T-cell (primary cell): ENCODE measurements at regions not wholly inside any gene's neighbourhood (a gene's known extent, or its start where the extent isn't known, plus 50 kb on each side); places are given as distances from the start of the nearest gene placed in this dataset.
"Not testable (repeated sequence)": the region's sequence is repeated elsewhere in the genome, so short reads cannot be mapped to it uniquely, and the experiment has no call there.

Experiments
- ATAC-seq, 4 experiments: fragments of 200-7000 bp in 3 of 4; fragments of 150-1000 bp in 1 of 4; cut with Tn5 transposase; replicated peaks in 1 of 4; 1 replicate in 3 of 4; 2 replicates in 1 of 4; pipeline ENCODE4 v1.10.0; 2021; ENCODE audit warnings: moderate library complexity in 3 of 4, mild to moderate bottlenecking in 2 of 4, moderate number of reproducible peaks in 1 of 4
- CTCF ChIA-PET, 2 donors: fragments of 300-600 bp; sonication (Branson Sonifier 250); formaldehyde crosslinking; loops; one replicate each; lab custom pipeline; 2022; ENCODE audit warnings: antibody characterized with exemption in 2 of 2; lab: Charles Lee
- POLR2A ChIA-PET, 2 donors: fragments of 300-600 bp; sonication (Branson Sonifier 250); formaldehyde crosslinking; loops; one replicate each; lab custom pipeline; 2022; ENCODE audit warnings: antibody characterized with exemption in 2 of 2; lab: Charles Lee
- DNase-seq, 35 experiments: peaks; one replicate each; pipeline versions ENCODE4 v3.0.0 to v3.0.0-alpha.2; 2013 to 2023
- H3K27ac ChIP-seq: one replicate; pipeline ENCODE4 v1.5.1; 2013; ENCODE audit warnings: low read length
- H3K27me3 ChIP-seq, 2 experiments: replicated peaks in 1 of 2; 1 replicate in 1 of 2; 2 replicates in 1 of 2; pipeline versions ENCODE4 v1.6.1 to v1.7.0; 2013; ENCODE audit warnings: low read length in 1 of 2, mixed read lengths in 1 of 2; ENCODE audit not compliant: control insufficient read depth in 2 of 2, insufficient read depth in 2 of 2; ENCODE audit errors: extremely low read depth in 1 of 2
- H3K36me3 ChIP-seq, 2 donors: 1 replicate in 1 of 2; 2 replicates in 1 of 2; pipeline versions ENCODE4 v1.6.1 to v1.7.0; 2013; ENCODE audit warnings: low read length in 1 of 2; ENCODE audit not compliant: control insufficient read depth in 2 of 2, insufficient read depth in 1 of 2; ENCODE audit errors: extremely low read depth in 1 of 2
- H3K4me1 ChIP-seq, 2 experiments: 1 replicate in 1 of 2; 2 replicates in 1 of 2; pipeline versions ENCODE4 v1.6.1 to v1.7.0; 2013; ENCODE audit warnings: low read length in 2 of 2, mixed read lengths in 1 of 2; ENCODE audit not compliant: insufficient read depth in 2 of 2, control insufficient read depth in 1 of 2; ENCODE audit errors: extremely low read depth in 1 of 2
- H3K4me3 ChIP-seq, 2 donors: 1 replicate in 1 of 2; 2 replicates in 1 of 2; pipeline versions ENCODE4 v1.5.1 to v1.7.0; 2013; ENCODE audit warnings: mild to moderate bottlenecking in 2 of 2, low read length in 1 of 2, moderate library complexity in 1 of 2; ENCODE audit not compliant: control insufficient read depth in 1 of 2; ENCODE audit errors: extremely low read depth in 1 of 2
- H3K9me3 ChIP-seq: 2 replicates; pipeline ENCODE4 v1.7.0; 2013
- H3K27ac Mint-ChIP-seq, 2 donors: one replicate each; pipeline ENCODE4 v1.8.0; 2020 to 2021; ENCODE audit warnings: mild to moderate bottlenecking in 2 of 2, mixed read lengths in 2 of 2
- H3K27me3 Mint-ChIP-seq, 2 donors: one replicate each; pipeline ENCODE4 v1.8.0; 2021 to 2022; ENCODE audit warnings: mixed read lengths in 2 of 2
- H3K36me3 Mint-ChIP-seq: one replicate; pipeline ENCODE4 v1.8.0; 2021; ENCODE audit warnings: mixed read lengths
- H3K4me1 Mint-ChIP-seq, 3 donors: one replicate each; pipeline ENCODE4 v1.8.0; 2020 to 2022; ENCODE audit warnings: mixed read lengths in 3 of 3, mild to moderate bottlenecking in 1 of 3
- H3K4me3 Mint-ChIP-seq, 3 donors: one replicate each; pipeline ENCODE4 v1.8.0; 2020 to 2022; ENCODE audit warnings: mild to moderate bottlenecking in 3 of 3, mixed read lengths in 3 of 3, moderate library complexity in 3 of 3
- H3K9me3 Mint-ChIP-seq, 3 donors: one replicate each; pipeline ENCODE4 v1.8.0; 2020 to 2022; ENCODE audit warnings: mixed read lengths in 3 of 3
- WGBS: methylation state at CpG from one replicate; pipeline ENCODE4 v1.1.5; 2013; ENCODE audit warnings: missing lambda C conversion rate; ENCODE audit not compliant: insufficient coverage; 5-methylcytosine and 5-hydroxymethylcytosine counted together

GRCh38 chr2:54030806-54031205, 60.0 kb upstream of the PSME4 start:
- no peak overlapping the region for H3K27ac Mint-ChIP-seq
- no peak overlapping the region for H3K4me3 Mint-ChIP-seq
- no peaks in the 10 kb centered on the region for H3K27me3 Mint-ChIP-seq
- H3K4me1 Mint-ChIP-seq = peaks cover 0 to 5% (median 0%) of the 10 kb centered on the region in 3 donors
- POLR2A ChIA-PET = no interaction called here
- no peaks in the 10 kb centered on the region for H3K36me3 ChIP-seq
- H3K27me3 ChIP-seq = no peaks in the 10 kb centered on the region
- WGBS = no CpG with 5 or more reads among the region's 2 CpGs
- H3K36me3 Mint-ChIP-seq = peaks cover 22% of the 10 kb centered on the region
- ATAC-seq (no peak), DNase-seq (no peak)
- H3K4me1 ChIP-seq = no peaks in the 10 kb centered on the region
- peaks cover 0 to 3% (median 0%) of the 10 kb centered on the region in 3 donors for H3K9me3 Mint-ChIP-seq
- CTCF ChIA-PET = no interaction called here
- H3K4me3 ChIP-seq = no peak overlapping the region
- no peak overlapping the region for H3K27ac ChIP-seq
- no peaks in the 10 kb centered on the region for H3K9me3 ChIP-seq

GRCh38 chr2:54030396-54030741, 59.6 kb upstream of the PSME4 start:
- ChIA-PET CTCF (no interaction called here), POLR2A (no interaction called here)
- H3K4me3 Mint-ChIP-seq = no peak overlapping the region

GRCh38 chr2:54029721-54030395, 59.1 kb upstream of the PSME4 start:
- no peak overlapping the region for H3K27ac Mint-ChIP-seq
- H3K4me3 Mint-ChIP-seq = no peak overlapping the region
- H3K27me3 Mint-ChIP-seq = no peaks in the 10 kb centered on the region
- ATAC-seq (no peak), DNase-seq (no peak)
- Histone ChIP-seq H3K36me3 (no peaks in the 10 kb centered on the region), H3K9me3 (no peaks in the 10 kb centered on the region), H3K27ac (no peak overlapping the region), H3K4me1 (no peaks in the 10 kb centered on the region), H3K27me3 (no peaks in the 10 kb centered on the region), H3K4me3 (no peak overlapping the region)
- WGBS = 80% methylated on average over 1 of the region's 11 CpGs
- H3K9me3 Mint-ChIP-seq = peaks cover 0 to 5% (median 4%) of the 10 kb centered on the region in 3 donors
- CTCF ChIA-PET = no interaction called here
- H3K4me1 Mint-ChIP-seq = peaks cover 0 to 5% (median 3%) of the 10 kb centered on the region in 3 donors
- POLR2A ChIA-PET = no interaction called here
- H3K36me3 Mint-ChIP-seq = peaks cover 25% of the 10 kb centered on the region

More at GRCh38 chr2:54030396-54030741, 59.6 kb upstream of the PSME4 start:
- ATAC-seq (no peak), DNase-seq (no peak)
- Histone ChIP-seq H3K27me3 (no peaks in the 10 kb centered on the region), H3K4me1 (no peaks in the 10 kb centered on the region), H3K36me3 (no peaks in the 10 kb centered on the region), H3K4me3 (no peak overlapping the region), H3K9me3 (no peaks in the 10 kb centered on the region), H3K27ac (no peak overlapping the region)
- Mint-ChIP-seq H3K27me3 (no peaks in the 10 kb centered on the region), H3K27ac (no peak overlapping the region), H3K9me3 (peaks cover 0 to 3% (median 2%) of the 10 kb centered on the region in 3 donors), H3K4me1 (peaks cover 0 to 5% (median 2%) of the 10 kb centered on the region in 3 donors), H3K36me3 (peaks cover 22% of the 10 kb centered on the region)
- WGBS = 83% methylated on average over 4 of the region's 9 CpGs

GRCh38 chr2:54025463-54026075, 54.8 kb upstream of the PSME4 start:
- H3K27me3 Mint-ChIP-seq, H3K27ac Mint-ChIP-seq, H3K4me3 ChIP-seq, CTCF ChIA-PET, H3K36me3 ChIP-seq, H3K27ac ChIP-seq, ATAC-seq, H3K4me1 ChIP-seq, POLR2A ChIA-PET, H3K27me3 ChIP-seq, DNase-seq, H3K9me3 ChIP-seq, H3K4me3 Mint-ChIP-seq: not testable (repeated sequence)
- H3K36me3 Mint-ChIP-seq = peaks cover 35% of the 10 kb centered on the region
- H3K9me3 Mint-ChIP-seq = peaks cover 7 to 20% (median 8%) of the 10 kb centered on the region in 3 donors
- peaks cover 1 to 10% (median 3%) of the 10 kb centered on the region in 3 donors for H3K4me1 Mint-ChIP-seq
- WGBS = 40% methylated on average over 1 of the region's 6 CpGs

- peaks cover 39% of the 10 kb centered on the region for H3K36me3 Mint-ChIP-seq
- H3K4me3 ChIP-seq = no peak overlapping the region
- H3K9me3 Mint-ChIP-seq = peaks cover 7 to 21% (median 8%) of the 10 kb centered on the region in 3 donors
- WGBS = no CpG with 5 or more reads among the region's 2 CpGs
- ChIA-PET CTCF (no interaction called here), POLR2A (no interaction called here)
- no peaks in the 10 kb centered on the region for H3K27me3 ChIP-seq
- H3K4me1 Mint-ChIP-seq = peaks cover 1 to 10% (median 3%) of the 10 kb centered on the region in 3 donors
- H3K36me3 ChIP-seq = peaks cover 0 to 3% of the 10 kb centered on the region in 2 donors
- H3K27ac ChIP-seq = no peak overlapping the region
- H3K27ac Mint-ChIP-seq = no peak overlapping the region
- no peaks in the 10 kb centered on the region for H3K4me1 ChIP-seq
- H3K9me3 ChIP-seq = no peaks in the 10 kb centered on the region
- H3K4me3 Mint-ChIP-seq = no peak overlapping the region
- no peaks in the 10 kb centered on the region for H3K27me3 Mint-ChIP-seq
- DNase-seq = no peak
- no peak for ATAC-seq
Measured at GRCh38 chr2:54024576-54024975, 53.8 kb upstream of the PSME4 start.

GRCh38 chr2:54021702-54022101, 50.9 kb upstream of the PSME4 start:
- ChIA-PET CTCF (no interaction called here), POLR2A (interaction anchor here (0.5 to 0.6 kb wide), 2 partner anchors 17 to 53 kb away, joined by 7 to 8 read pairs; no protein-coding TSS in a partner anchor)
- Histone ChIP-seq H3K27me3 (no peaks in the 10 kb centered on the region), H3K36me3 (peaks cover 0 to 3% of the 10 kb centered on the region in 2 donors), H3K27ac (no peak overlapping the region), H3K4me3 (no peak overlapping the region), H3K4me1 (no peaks in the 10 kb centered on the region), H3K9me3 (no peaks in the 10 kb centered on the region)
- ATAC-seq (no peak), DNase-seq (no peak)
- no peak overlapping the region for H3K4me3 Mint-ChIP-seq
- no peak overlapping the region for H3K27ac Mint-ChIP-seq
- H3K4me1 Mint-ChIP-seq = peaks cover 1 to 14% (median 3%) of the 10 kb centered on the region in 3 donors
- WGBS = no CpG with 5 or more reads among the region's 3 CpGs
- H3K36me3 Mint-ChIP-seq = peaks cover 45% of the 10 kb centered on the region
- no peaks in the 10 kb centered on the region for H3K27me3 Mint-ChIP-seq
- H3K9me3 Mint-ChIP-seq = peaks cover 7 to 21% (median 8%) of the 10 kb centered on the region in 3 donors
